HepG2 (cell line): ENCODE measurements at regions not wholly inside any gene's neighbourhood (a gene's known extent, or its start where the extent isn't known, plus 50 kb on each side); places are given as distances from the start of the nearest gene placed in this dataset.

ENCODE experiments used
- ETV6 ChIP-seq: sonication (generic); formaldehyde crosslinking; conservative IDR thresholded peaks from 2 replicates; pipeline ENCODE4 v1.4.0; 2020; ENCODE audit warnings: missing genetic modification reagents
- FIP1L1 ChIP-seq: fragments of 200-400 bp; formaldehyde crosslinking; IDR thresholded peaks from 2 replicates; pipeline ENCODE4 v1.6.1; 2018; ENCODE audit warnings: low read depth, mild to moderate bottlenecking, low read length, moderate library complexity, borderline replicate concordance; ENCODE audit not compliant: insufficient read depth
- HDAC2 ChIP-seq: sonication (generic); formaldehyde crosslinking; IDR thresholded peaks from 2 replicates; pipeline ENCODE4 v1.4.0; 2020; ENCODE audit warnings: missing genetic modification reagents
- MTA3 ChIP-seq: sonication (generic); formaldehyde crosslinking; IDR thresholded peaks from 2 replicates; pipeline ENCODE4 v1.4.0; 2020; ENCODE audit warnings: missing genetic modification reagents
- MXI1 ChIP-seq: IDR thresholded peaks from 3 replicates; pipeline ENCODE4 v1.6.1; 2012; ENCODE audit warnings: low read depth, low read length, inconsistent platforms, borderline replicate concordance
- NR1H2 ChIP-seq: sonication (generic); formaldehyde crosslinking; IDR thresholded peaks from 2 replicates; pipeline ENCODE4 v1.8.1; 2022; ENCODE audit warnings: low read depth, missing genetic modification reagents, borderline replicate concordance
- PAF1 ChIP-seq: IDR thresholded peaks from 2 replicates; pipeline ENCODE4 v1.6.1; 2016; ENCODE audit warnings: missing genetic modification reagents, missing compliant biosample characterization
- PHF20 ChIP-seq: sonication (generic); formaldehyde crosslinking; IDR thresholded peaks from 2 replicates; pipeline ENCODE4 v1.5.0; 2020; ENCODE audit warnings: mild to moderate bottlenecking, missing genetic modification reagents
- POLR2G ChIP-seq: fragments of 200-400 bp; formaldehyde crosslinking; IDR thresholded peaks from 2 replicates; pipeline ENCODE4 v1.6.1; 2018; ENCODE audit warnings: mild to moderate bottlenecking, low read depth, low read length, moderate library complexity
- SRSF1 ChIP-seq: fragments of 200-400 bp; formaldehyde crosslinking; optimal IDR thresholded peaks from 2 replicates; pipeline ENCODE3; 2017; ENCODE audit warnings: mild to moderate bottlenecking, low read depth, low read length, moderate library complexity
- ZC3H4 ChIP-seq: sonication (generic); formaldehyde crosslinking; IDR thresholded peaks from 2 replicates; pipeline ENCODE4 v1.4.0; 2020; ENCODE audit warnings: missing genetic modification reagents, borderline replicate concordance
- ZMYM4 ChIP-seq: sonication (generic); formaldehyde crosslinking; IDR thresholded peaks from 2 replicates; pipeline ENCODE4 v1.8.1; 2023; ENCODE audit warnings: mild to moderate bottlenecking, missing genetic modification reagents
- ZNF563 ChIP-seq: sonication (generic); formaldehyde crosslinking; IDR thresholded peaks from 2 replicates; pipeline ENCODE4 v1.8.0; 2022; ENCODE audit warnings: mild to moderate bottlenecking, moderate library complexity, missing genetic modification reagents
- ZNF788 ChIP-seq: sonication (generic); formaldehyde crosslinking; IDR thresholded peaks from 2 replicates; pipeline ENCODE4 v1.5.0; 2020; ENCODE audit warnings: mild to moderate bottlenecking, missing genetic modification reagents, borderline replicate concordance
- TF ChIP-seq, protein P1 (sequence below): sonication (generic); formaldehyde crosslinking; IDR thresholded peaks from 2 replicates; pipeline ENCODE4 v1.4.0; 2020; ENCODE audit warnings: mild to moderate bottlenecking, missing genetic modification reagents
- TF ChIP-seq, protein P2 (sequence below): sonication (generic); formaldehyde crosslinking; IDR thresholded peaks from 2 replicates; pipeline ENCODE4 v1.5.0; 2020; ENCODE audit warnings: mild to moderate bottlenecking, low read depth, missing genetic modification reagents, borderline replicate concordance
- TF ChIP-seq, protein P3 (sequence below): IDR thresholded peaks from 2 replicates; pipeline ENCODE4 v1.6.1; 2012; ENCODE audit warnings: low read length, improper control_type of control experiment
- TF ChIP-seq, protein P4 (sequence below): sonication (generic); formaldehyde crosslinking; IDR thresholded peaks from 2 replicates; pipeline ENCODE4 v1.8.1; 2023; ENCODE audit warnings: mild to moderate bottlenecking, missing genetic modification reagents

DNA sequence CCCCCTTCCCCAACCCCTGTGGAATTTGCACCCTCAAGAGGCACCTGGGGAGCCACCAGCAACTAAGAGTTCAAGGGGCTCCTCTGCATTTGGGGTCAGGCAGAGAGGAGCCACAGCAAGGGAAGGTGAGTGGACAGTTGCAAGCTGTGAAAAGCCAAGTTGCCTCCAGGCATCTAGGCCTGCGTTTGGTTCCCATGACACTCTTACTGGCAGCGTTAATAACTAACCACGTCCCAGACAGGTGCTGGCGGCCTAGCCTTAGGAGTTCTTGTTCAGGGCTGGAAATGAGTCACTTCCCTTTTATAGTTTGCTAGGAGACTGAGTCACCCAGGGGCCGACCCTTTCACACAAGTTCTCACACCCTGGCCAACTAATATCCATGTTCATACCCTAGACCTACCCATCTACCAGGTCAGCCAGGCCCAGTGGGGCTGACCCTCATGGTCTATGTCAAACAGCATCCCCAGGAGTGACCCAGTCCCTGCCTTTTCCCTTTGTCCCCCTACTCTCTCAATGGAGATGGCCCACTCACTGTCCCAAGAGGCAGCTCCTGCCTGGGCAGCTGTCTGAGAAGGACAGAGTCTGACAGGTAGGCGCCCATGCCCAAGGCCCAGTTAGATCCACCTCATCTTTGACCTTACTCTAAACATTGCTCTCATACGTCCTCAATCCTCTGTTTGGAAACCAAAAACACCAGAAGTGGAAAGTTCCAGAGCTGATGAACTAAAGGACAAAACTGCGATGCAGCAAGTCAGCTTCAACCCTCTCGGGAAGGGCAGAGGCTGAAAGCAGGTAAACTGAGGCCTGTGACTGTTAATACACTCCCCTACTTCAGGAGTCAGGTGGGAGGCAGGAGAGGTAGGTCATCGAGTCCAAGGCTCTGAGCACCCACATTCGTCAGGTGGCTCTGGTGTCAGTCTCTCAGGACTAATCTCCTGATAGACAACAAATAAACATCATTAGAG, 300.6 kb downstream of the SOX9 start (continued):
- TF ChIP-seq, protein P1, sequence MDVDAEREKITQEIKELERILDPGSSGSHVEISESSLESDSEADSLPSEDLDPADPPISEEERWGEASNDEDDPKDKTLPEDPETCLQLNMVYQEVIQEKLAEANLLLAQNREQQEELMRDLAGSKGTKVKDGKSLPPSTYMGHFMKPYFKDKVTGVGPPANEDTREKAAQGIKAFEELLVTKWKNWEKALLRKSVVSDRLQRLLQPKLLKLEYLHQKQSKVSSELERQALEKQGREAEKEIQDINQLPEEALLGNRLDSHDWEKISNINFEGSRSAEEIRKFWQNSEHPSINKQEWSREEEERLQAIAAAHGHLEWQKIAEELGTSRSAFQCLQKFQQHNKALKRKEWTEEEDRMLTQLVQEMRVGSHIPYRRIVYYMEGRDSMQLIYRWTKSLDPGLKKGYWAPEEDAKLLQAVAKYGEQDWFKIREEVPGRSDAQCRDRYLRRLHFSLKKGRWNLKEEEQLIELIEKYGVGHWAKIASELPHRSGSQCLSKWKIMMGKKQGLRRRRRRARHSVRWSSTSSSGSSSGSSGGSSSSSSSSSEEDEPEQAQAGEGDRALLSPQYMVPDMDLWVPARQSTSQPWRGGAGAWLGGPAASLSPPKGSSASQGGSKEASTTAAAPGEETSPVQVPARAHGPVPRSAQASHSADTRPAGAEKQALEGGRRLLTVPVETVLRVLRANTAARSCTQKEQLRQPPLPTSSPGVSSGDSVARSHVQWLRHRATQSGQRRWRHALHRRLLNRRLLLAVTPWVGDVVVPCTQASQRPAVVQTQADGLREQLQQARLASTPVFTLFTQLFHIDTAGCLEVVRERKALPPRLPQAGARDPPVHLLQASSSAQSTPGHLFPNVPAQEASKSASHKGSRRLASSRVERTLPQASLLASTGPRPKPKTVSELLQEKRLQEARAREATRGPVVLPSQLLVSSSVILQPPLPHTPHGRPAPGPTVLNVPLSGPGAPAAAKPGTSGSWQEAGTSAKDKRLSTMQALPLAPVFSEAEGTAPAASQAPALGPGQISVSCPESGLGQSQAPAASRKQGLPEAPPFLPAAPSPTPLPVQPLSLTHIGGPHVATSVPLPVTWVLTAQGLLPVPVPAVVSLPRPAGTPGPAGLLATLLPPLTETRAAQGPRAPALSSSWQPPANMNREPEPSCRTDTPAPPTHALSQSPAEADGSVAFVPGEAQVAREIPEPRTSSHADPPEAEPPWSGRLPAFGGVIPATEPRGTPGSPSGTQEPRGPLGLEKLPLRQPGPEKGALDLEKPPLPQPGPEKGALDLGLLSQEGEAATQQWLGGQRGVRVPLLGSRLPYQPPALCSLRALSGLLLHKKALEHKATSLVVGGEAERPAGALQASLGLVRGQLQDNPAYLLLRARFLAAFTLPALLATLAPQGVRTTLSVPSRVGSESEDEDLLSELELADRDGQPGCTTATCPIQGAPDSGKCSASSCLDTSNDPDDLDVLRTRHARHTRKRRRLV (CRISPR knock-in tag): 0 out of 2 replicates have a peak, but pooled peaks have one; percentile 75
- peak; percentile 77; the same call in 1 of the 2 replicates for TF ChIP-seq ZNF788 (CRISPR knock-in tag)
- TF ChIP-seq, protein P2, sequence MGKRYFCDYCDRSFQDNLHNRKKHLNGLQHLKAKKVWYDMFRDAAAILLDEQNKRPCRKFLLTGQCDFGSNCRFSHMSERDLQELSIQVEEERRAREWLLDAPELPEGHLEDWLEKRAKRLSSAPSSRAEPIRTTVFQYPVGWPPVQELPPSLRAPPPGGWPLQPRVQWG (CRISPR knock-in tag): no peak
- TF ChIP-seq MTA3 (CRISPR knock-in tag): no peak
- no peak; the same call in 1 of the 2 replicates for TF ChIP-seq ZMYM4 (CRISPR knock-in tag)
- TF ChIP-seq ZNF563 (CRISPR knock-in tag): no peak
- peak; percentile 94 for TF ChIP-seq HDAC2
- no peak for TF ChIP-seq SRSF1
- TF ChIP-seq PHF20: no peak; the same call in 1 of the 2 replicates
- TF ChIP-seq POLR2G: peak; percentile 66
- no peak; the same call in 1 of the 2 replicates for TF ChIP-seq NR1H2 (CRISPR knock-in tag)
- no peak for TF ChIP-seq PAF1 (CRISPR knock-in tag)
- peak; percentile 89; the same call in 1 of the 2 replicates for TF ChIP-seq ZC3H4 (CRISPR knock-in tag)
- no peak for TF ChIP-seq FIP1L1
- TF ChIP-seq ETV6 (CRISPR knock-in tag): no peak
- TF ChIP-seq, protein P3, sequence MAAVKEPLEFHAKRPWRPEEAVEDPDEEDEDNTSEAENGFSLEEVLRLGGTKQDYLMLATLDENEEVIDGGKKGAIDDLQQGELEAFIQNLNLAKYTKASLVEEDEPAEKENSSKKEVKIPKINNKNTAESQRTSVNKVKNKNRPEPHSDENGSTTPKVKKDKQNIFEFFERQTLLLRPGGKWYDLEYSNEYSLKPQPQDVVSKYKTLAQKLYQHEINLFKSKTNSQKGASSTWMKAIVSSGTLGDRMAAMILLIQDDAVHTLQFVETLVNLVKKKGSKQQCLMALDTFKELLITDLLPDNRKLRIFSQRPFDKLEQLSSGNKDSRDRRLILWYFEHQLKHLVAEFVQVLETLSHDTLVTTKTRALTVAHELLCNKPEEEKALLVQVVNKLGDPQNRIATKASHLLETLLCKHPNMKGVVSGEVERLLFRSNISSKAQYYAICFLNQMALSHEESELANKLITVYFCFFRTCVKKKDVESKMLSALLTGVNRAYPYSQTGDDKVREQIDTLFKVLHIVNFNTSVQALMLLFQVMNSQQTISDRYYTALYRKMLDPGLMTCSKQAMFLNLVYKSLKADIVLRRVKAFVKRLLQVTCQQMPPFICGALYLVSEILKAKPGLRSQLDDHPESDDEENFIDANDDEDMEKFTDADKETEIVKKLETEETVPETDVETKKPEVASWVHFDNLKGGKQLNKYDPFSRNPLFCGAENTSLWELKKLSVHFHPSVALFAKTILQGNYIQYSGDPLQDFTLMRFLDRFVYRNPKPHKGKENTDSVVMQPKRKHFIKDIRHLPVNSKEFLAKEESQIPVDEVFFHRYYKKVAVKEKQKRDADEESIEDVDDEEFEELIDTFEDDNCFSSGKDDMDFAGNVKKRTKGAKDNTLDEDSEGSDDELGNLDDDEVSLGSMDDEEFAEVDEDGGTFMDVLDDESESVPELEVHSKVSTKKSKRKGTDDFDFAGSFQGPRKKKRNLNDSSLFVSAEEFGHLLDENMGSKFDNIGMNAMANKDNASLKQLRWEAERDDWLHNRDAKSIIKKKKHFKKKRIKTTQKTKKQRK: no peak
- TF ChIP-seq, protein P4, sequence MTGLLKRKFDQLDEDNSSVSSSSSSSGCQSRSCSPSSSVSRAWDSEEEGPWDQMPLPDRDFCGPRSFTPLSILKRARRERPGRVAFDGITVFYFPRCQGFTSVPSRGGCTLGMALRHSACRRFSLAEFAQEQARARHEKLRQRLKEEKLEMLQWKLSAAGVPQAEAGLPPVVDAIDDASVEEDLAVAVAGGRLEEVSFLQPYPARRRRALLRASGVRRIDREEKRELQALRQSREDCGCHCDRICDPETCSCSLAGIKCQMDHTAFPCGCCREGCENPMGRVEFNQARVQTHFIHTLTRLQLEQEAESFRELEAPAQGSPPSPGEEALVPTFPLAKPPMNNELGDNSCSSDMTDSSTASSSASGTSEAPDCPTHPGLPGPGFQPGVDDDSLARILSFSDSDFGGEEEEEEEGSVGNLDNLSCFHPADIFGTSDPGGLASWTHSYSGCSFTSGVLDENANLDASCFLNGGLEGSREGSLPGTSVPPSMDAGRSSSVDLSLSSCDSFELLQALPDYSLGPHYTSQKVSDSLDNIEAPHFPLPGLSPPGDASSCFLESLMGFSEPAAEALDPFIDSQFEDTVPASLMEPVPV (CRISPR knock-in tag): peak; percentile 47
- TF ChIP-seq MXI1: peak; percentile 82; the same call in 2 of the 3 replicates
